Skeletal muscle tissue (tissue), 3 donors: ENCODE measurements at regions not wholly inside any gene's neighbourhood (a gene's known extent, or its start where the extent isn't known, plus 50 kb on each side); places are given as distances from the start of the nearest gene placed in this dataset.

ENCODE experiments used
- H3K27ac ChIP-seq: one replicate; pipeline ENCODE4 v1.7.0; 2013; ENCODE audit warnings: mild to moderate bottlenecking, low read depth, low read length, inconsistent platforms
- H3K27me3 ChIP-seq, 3 donors: one replicate each; pipeline ENCODE4 v1.7.0; 2013; ENCODE audit warnings: low read length in 3 of 3; ENCODE audit not compliant: control insufficient read depth in 3 of 3, insufficient read depth in 3 of 3
- H3K36me3 ChIP-seq, 3 donors: one replicate each; pipeline ENCODE4 v1.7.0; 2013; ENCODE audit warnings: low read length in 3 of 3; ENCODE audit not compliant: control insufficient read depth in 3 of 3, insufficient read depth in 3 of 3
- H3K4me1 ChIP-seq, 3 donors: one replicate each; pipeline ENCODE4 v1.7.0; 2013; ENCODE audit warnings: low read length in 3 of 3, mild to moderate bottlenecking in 3 of 3; ENCODE audit not compliant: control insufficient read depth in 3 of 3, insufficient read depth in 3 of 3
- H3K4me3 ChIP-seq, 3 donors: one replicate each; pipeline ENCODE4 v1.7.0; 2013; ENCODE audit warnings: low read length in 3 of 3
- H3K9ac ChIP-seq, 3 donors: one replicate each; pipeline ENCODE4 v1.7.0; 2013; ENCODE audit warnings: low read length in 3 of 3, mild to moderate bottlenecking in 3 of 3, moderate library complexity in 2 of 3, low read depth in 1 of 3
- H3K9me3 ChIP-seq, 3 donors: one replicate each; pipeline ENCODE4 v1.7.0; 2013; ENCODE audit warnings: low read length in 3 of 3; ENCODE audit not compliant: control insufficient read depth in 3 of 3
- donor health status: Osteomylitis.

DNA sequence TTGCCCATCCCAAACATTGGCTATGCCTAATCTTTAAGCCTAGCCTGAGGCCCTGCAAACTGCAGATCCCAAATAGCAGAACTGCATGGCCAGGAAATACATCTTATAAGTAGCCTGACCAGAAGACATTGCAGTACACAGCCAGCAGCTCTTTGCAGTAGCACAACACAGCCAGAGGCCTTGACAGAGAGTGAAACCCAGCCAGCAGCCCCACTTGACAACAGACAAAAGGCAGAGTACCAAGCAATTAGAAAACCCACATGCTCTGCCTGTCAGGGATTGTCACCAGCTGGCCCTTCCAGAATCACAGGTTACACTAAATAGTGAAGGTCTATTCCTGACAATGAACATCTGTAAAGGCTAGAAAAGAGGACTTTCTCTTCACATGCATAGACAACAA lies 242.8 kb upstream of the TMEM72 start:
- H3K9me3 ChIP-seq, result peaks cover 0 to 4% (median 1%) of the 10 kb centered on the region in 3 donors
- no peak overlapping the region for H3K27ac ChIP-seq
- peaks cover 0 to 5% (median 0%) of the 10 kb centered on the region in 3 donors for H3K27me3 ChIP-seq
- H3K4me1 ChIP-seq, result no peaks in the 10 kb centered on the region
- no peaks in the 10 kb centered on the region for H3K36me3 ChIP-seq
- H3K4me3 ChIP-seq, result no peak overlapping the region
- H3K9ac ChIP-seq, result no peak overlapping the region

DNA sequence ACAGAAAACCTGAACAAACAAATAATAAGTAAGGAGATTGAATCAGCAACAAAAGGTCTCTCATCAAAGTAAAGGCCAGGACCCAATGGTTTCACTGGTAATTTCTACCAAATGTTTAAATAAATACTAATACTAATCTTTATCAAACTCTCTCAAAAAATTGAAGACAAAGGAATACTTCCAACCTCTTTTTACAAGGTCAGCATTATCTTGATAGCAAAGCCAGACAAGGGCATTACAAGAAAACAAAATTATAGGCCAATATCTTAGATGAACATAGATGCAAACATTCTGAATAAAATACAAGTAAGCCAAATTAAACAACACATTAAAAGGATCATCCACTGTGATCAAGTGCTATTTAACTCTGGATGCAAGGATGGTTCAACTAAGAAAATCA lies 239.8 kb upstream of the TMEM72 start:
- Histone ChIP-seq H3K9me3 (peaks cover 0 to 4% (median 0%) of the 10 kb centered on the region in 3 donors), H3K4me3 (no peak overlapping the region), H3K36me3 (no peaks in the 10 kb centered on the region), H3K4me1 (peaks cover 0 to 4% (median 0%) of the 10 kb centered on the region in 3 donors), H3K9ac (no peak overlapping the region), H3K27me3 (no peaks in the 10 kb centered on the region), H3K27ac (no peak overlapping the region)

DNA sequence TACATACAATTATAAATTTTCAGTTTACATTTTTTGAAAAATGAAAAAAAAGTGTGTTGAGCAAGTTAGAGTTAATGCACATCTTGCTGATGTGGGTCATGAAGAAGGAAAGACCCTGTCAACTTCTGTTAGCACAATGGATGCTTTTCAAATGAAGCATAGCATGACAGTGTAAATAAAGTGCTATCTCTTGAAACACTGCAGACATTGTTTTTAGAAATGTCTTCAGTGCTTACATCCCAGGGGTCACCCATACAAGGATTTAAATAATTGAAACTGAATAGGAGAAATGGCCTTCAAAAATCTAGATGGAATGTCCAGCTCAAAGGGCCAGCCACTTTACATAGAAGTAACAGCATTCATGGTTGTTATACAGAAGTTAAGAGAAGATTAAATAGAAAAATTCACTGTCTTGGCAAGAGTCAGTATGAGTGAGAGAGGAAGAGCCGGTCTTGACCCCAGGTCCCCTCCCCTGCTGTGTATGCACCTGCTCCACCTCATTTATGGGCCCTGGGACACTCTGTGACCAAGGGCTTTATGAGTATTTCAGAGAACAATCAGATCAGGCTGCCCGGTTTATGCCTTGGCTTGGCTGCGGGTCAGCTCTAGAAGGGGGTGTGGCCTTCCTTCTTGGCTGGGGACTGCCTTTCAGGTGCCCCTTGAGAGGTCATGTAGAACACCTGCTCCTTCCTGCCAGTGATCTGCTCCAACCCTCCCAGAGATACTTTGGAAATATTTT lies 237.7 kb upstream of the TMEM72 start:
- peaks cover 0 to 4% (median 0%) of the 10 kb centered on the region in 3 donors for H3K4me1 ChIP-seq
- H3K36me3 ChIP-seq, result no peaks in the 10 kb centered on the region
- H3K9me3 ChIP-seq, result no peaks in the 10 kb centered on the region
- no peak overlapping the region for H3K4me3 ChIP-seq
- no peak overlapping the region for H3K9ac ChIP-seq
- no peaks in the 10 kb centered on the region for H3K27me3 ChIP-seq
- H3K27ac ChIP-seq, result no peak overlapping the region

DNA sequence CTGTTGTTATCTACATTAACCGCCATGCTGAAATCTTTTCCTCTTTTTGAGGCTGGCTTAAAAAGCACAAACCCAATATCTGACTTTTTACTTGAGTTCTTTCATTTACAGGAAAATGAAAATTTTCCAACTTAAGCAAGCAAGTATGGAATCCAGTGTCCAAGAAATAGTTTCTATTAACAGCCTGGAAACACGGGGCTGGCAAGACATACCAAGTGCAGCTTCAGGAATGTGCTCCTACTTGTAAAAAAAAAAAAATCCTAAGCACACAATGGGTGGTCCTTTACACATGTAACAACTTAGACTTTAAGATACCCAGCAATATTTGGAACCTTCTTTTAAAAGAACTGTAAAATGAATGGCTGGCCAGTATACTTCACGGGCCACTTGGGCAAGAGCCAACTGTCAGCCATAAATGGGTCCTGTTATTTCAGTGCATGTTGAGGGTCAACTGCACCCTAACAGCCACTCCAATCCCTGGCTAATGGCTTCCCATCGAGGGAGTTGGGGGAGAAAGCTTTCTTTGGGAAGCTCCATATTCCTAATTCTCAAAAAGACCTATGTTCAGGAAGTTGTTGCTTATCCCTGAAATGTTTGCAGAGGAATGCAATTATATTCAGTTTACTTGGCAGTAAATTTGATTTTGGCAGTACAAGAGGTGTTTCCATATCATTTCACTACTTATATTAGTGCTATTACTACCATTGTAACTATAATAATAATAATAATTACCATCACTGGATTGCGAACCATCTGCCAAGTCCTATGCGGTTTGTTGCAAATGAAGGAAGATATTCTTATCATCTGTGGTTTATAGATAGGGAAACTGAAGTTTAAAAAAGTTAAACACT lies 236.4 kb upstream of the TMEM72 start:
- H3K4me3 ChIP-seq, result no peak overlapping the region
- no peak overlapping the region for H3K27ac ChIP-seq
- no peaks in the 10 kb centered on the region for H3K36me3 ChIP-seq
- H3K9ac ChIP-seq, result no peak overlapping the region
- no peaks in the 10 kb centered on the region for H3K27me3 ChIP-seq
- H3K4me1 ChIP-seq, result peaks cover 0 to 4% (median 0%) of the 10 kb centered on the region in 3 donors
- H3K9me3 ChIP-seq, result no peaks in the 10 kb centered on the region

DNA sequence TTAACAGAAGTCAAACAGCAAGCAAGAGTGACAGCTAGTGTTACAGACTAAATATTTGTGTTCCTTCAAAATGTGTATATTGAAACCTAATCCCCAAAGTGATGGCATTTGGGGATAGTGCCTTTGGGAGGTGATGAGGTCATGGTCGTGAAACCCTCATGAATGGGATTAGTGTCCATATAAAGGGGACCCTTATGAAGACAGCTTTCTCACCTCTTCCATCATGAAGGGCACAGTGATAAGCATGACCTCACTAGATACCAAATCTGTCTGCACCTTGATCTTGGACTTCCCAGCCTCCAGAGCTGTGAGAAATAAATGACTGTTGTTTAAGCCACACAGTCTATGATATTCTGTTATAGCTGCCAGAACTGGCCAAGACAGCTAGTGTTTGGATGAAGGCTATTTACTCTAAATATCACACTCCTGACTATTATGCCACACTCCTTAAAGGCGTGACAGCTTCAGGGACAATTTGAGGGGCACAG lies 235.7 kb upstream of the TMEM72 start:
- Histone ChIP-seq H3K27ac (no peak overlapping the region), H3K9me3 (no peaks in the 10 kb centered on the region), H3K9ac (no peak overlapping the region), H3K4me3 (no peak overlapping the region), H3K4me1 (peaks cover 0 to 4% (median 0%) of the 10 kb centered on the region in 3 donors), H3K27me3 (no peaks in the 10 kb centered on the region), H3K36me3 (no peaks in the 10 kb centered on the region)

DNA sequence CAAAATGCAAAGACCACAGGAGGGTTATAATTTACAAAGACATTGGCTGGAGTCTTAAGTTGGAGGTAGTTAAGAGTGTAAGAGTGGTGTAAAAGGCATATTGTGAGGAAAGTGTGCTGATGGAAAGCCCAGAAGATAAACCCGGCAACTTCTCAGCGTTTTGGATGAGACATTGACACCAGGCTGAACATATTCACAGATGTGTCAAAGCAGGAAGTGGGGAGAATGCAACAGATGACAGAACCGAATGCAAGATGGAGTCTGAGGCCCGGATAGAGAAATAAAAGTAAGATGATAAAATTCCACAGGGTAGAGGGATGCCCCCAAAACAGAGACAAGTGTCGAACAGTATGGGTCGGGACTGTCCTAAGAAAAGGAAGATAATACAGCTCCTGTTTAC lies 230.4 kb upstream of the TMEM72 start:
- Histone ChIP-seq H3K4me1 (peaks cover 4 to 7% (median 5%) of the 10 kb centered on the region in 3 donors), H3K36me3 (no peaks in the 10 kb centered on the region), H3K9me3 (no peaks in the 10 kb centered on the region), H3K4me3 (no peak overlapping the region), H3K27me3 (no peaks in the 10 kb centered on the region), H3K27ac (no peak overlapping the region), H3K9ac (no peak overlapping the region)

DNA sequence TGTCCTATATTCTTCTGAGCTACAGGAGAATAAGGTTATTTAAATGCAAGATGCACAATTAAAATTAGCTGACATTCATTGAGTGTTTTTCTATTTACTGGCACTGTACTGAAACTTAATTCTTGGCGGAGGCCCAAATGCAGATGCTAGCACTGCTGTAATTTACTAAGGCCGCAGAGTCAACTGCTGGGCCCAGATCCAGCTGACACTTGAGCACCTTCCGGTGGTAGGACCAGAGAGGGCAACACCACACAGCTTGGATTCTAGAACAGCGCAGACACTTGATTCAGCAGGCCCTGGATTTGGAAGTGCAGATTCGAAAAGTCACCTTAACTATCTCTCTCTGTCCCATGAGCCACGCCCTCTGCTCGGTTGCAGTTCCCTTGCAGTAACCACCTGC lies 228.6 kb upstream of the TMEM72 start:
- H3K4me1 ChIP-seq, result peaks cover 4 to 7% (median 5%) of the 10 kb centered on the region in 3 donors
- H3K4me3 ChIP-seq, result no peak overlapping the region
- H3K9ac ChIP-seq, result no peak overlapping the region
- no peaks in the 10 kb centered on the region for H3K27me3 ChIP-seq
- H3K36me3 ChIP-seq, result no peaks in the 10 kb centered on the region
- no peaks in the 10 kb centered on the region for H3K9me3 ChIP-seq
- no peak overlapping the region for H3K27ac ChIP-seq

DNA sequence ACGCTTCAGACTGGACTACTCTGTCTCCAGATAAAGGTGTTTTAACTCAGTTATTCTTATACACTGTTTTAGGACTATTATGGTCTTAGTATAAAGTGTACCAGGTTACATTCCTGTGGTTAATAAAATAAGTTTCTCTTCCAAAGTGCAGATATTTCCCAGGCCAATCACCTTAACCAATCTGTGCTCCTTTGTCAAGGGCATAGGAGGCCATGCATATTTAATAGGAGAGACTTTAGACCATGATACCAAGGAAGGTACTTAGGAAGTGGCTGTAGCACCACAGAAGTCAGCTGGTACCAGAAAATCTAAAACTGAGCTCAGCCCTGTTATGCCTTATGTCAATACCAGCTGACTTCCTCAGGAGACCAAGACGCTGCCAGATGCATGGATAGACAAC lies 226.5 kb upstream of the TMEM72 start:
- Histone ChIP-seq H3K4me3 (no peak overlapping the region), H3K9ac (no peak overlapping the region), H3K27me3 (no peaks in the 10 kb centered on the region), H3K4me1 (peaks cover 4 to 7% (median 5%) of the 10 kb centered on the region in 3 donors), H3K9me3 (no peaks in the 10 kb centered on the region), H3K27ac (no peak overlapping the region), H3K36me3 (no peaks in the 10 kb centered on the region)

DNA sequence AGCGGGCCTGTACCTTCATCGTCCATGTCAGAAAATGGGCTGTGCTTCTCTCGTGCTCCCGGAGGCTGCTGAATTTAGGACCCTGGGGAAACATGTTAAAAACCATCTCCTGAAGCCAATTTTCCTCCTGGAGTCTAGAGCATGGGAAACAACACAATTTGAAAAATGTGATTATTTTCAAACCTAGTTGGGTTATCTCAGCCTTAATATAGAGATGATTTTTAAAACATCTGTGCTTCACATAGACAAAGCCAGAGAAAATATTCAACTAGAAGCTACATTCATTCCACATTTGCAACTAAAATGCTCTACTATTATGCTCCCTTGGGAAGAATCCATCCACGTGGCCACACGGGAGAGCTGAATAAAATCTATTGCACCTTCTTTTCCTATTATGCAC lies 225.9 kb upstream of the TMEM72 start:
- Histone ChIP-seq H3K9me3 (no peaks in the 10 kb centered on the region), H3K27me3 (no peaks in the 10 kb centered on the region), H3K27ac (no peak overlapping the region), H3K9ac (no peak overlapping the region), H3K36me3 (no peaks in the 10 kb centered on the region), H3K4me3 (no peak overlapping the region), H3K4me1 (peaks cover 4 to 7% (median 5%) of the 10 kb centered on the region in 3 donors)

DNA sequence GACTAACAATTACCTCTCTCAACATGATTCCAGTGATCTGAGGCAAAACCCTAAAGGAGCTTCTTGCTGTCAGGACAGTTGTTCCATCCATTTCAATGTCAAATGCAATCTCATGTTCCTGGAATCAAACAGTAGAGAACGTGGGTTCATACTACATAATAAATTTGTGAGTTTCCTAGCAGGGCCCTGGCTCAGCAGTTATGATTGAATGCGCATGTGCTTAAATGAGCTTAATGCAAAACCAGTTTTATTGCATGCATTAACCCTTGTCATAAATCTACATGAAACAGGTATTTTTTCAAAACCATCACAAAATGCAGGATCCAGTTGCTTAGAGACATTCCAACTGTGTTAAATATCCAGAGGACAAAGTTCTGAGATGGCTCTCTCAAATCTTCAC lies 225.4 kb upstream of the TMEM72 start:
- no peak overlapping the region for H3K4me3 ChIP-seq
- H3K36me3 ChIP-seq, result no peaks in the 10 kb centered on the region
- no peaks in the 10 kb centered on the region for H3K9me3 ChIP-seq
- H3K9ac ChIP-seq, result no peak overlapping the region
- H3K27me3 ChIP-seq, result no peaks in the 10 kb centered on the region
- peaks cover 4 to 7% (median 5%) of the 10 kb centered on the region in 3 donors for H3K4me1 ChIP-seq
- no peak overlapping the region for H3K27ac ChIP-seq
